ENCODE measurements at regions not wholly inside any gene's neighbourhood (a gene's known extent, or its start where the extent isn't known, plus 50 kb on each side); places are given as distances from the start of the nearest gene placed in this dataset.
A peak's percentile ranks its signal among the peaks of the same experiment; 100 is the strongest.
"Not testable (repeated sequence)": the region's sequence is repeated elsewhere in the genome, so short reads cannot be mapped to it uniquely, and the experiment has no call there.

DNA sequence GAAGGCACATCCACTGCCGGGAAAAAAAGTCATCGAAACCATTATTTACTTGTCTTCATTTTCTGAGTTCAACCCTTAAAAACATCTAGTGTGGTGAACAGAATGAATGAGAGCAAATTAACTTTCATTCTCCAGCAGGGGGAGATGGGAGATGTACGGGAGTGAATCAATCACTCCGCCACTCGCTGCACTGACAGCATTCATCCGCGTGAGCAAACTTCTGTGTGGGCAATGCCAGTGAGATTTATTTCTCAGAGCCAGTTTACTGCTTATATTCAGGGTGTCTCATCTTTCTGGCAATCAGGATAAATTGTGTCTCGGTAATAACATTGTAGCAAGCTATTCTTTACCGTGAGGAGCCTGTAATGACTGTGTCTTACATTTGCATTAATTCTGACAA lies 463.6 kb upstream of the MIS18BP1 start:
- DNase-seq (ENCODE audit: low read depth), result no peak

DNA sequence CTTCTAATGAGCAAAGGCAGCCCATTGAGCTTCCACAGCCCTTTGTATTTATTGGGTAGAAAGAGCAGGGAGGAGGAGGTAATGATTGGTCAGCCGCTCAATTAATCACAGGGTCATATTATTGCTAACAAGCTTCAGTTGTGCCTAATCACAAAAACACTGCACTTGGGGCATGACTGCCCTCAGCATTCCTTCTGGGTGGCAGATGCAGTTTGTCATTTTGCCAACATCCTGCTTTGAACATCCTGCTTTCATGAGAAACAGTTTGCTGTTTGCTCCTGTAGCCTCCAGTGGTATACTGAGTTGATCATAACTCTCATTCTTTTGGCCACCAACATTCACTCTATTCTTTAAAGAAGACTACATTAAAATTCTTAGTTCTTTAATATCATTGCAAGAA lies 462.9 kb upstream of the MIS18BP1 start:
- no peak for DNase-seq (ENCODE audit: low read depth)

DNA sequence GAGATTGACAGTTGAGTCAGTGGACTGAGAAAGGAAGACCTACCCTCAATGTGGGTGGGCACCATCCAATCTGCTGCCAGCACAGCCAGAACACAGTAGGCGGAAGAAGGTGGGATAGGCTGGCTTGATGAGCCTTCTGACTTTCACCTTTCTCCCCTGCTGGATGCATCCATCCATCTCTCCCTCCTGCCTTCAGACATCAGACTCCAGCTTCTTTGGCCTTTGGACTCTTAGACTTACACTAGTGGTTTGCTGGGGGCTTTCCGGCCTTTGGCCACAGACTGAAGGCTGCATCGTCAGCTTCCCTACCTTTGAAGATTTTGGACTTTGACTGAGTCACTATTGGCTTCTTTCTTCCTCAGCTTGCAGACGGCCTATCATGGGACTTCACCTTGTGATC lies 456.5 kb upstream of the MIS18BP1 start:
- DNase-seq (ENCODE audit: low read depth), result no peak

DNA sequence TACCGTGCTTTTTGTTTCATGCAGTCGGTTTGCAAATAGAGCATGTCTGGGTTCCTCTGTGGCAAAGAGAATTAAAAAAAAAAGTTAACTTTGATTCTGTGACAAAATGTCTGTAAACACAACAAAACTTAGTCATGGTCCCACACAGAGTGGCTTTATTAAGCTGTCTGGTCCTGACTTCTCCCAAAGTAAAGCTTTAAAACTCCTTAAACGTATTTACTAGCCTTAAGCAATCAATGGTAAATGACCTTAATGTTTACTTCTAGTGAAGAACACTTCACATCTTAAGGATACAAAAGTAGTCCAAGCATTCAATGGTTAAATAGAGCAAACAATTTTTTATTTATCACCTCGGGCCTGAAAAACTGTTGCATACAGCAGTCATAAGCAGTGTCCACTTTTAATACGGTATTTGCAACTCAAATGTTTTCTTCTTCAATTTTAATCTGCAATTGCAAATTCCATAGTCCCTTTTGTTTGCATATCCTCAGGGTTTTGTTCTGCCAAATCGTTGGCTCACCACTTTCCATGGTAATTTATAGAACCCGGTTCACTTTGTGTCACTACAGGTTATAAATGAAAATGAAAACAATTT lies 453.0 kb upstream of the MIS18BP1 start:
- DNase-seq (ENCODE audit: low read depth), result no peak

DNA sequence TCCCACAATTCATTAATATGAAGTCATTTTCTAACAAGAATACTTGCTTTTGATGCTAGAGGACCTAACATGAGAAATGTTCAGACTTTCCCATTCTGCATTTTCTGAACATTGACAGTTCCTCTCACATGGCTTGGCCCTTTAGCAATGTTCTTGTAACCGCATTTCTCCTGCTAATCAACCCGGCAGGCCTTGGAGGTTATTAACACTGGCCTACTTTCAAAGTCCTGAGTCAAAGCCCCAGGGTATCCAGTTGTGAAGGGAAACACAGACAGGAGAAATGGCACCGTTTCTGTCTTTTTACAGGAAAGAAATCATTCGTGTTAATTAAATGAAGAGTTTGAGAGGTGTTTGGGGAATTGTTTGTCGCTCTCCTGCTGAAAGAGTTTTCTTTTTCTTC lies 446.5 kb upstream of the MIS18BP1 start:
- no peak for DNase-seq (ENCODE audit: low read depth)

DNA sequence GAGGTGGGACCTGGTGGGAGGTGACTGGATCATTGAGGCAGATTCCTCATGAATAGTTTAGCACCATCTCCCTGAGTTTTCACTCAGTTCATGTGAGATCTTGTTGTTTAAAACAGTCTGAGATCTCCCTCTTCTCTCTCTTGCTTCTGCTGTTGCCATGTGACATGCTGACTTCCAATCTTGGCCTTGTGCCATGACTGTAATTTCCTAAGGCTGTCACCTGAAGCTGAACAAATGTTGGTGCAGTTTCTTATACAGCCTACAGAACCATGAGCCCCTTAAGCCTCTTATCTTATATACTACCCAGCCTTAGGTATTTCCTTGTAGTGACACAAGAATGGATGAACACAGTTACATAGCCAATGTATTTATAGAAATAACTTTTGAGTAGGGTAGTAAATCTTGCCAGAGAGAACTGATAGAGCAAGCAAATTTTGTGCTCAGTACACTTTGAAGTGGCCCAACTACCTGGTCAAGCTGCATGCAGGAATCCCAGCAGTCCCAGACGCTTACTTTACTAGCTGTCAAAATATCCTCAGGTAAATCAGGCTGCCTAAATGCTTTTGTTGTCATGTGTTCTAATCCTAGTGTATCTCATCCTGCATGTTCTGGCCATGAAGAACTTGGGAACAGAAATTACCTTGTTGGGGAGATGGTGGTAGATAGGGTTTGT lies 445.6 kb upstream of the MIS18BP1 start:
- no peak for DNase-seq (ENCODE audit: low read depth)

DNA sequence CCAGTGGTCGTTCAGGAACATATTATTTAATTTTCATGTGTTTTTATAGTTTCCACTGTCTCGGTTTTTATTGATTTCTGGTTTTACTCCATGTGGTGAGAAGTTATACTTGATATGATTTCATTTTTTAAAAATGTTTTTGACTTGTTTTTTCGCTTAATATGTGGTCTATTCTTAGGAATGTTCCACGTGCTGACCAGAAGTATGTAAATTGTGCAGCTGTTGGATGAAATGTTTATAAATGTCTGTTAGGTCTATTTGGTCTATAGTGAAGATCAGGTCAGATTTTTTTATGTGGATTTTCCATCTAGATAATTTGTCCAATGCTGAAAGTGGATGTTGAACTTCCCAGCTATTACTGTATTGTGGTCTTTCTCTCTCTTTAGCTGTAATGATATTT lies 433.8 kb upstream of the MIS18BP1 start:
- DNase-seq (ENCODE audit: low read depth), result no peak

DNA sequence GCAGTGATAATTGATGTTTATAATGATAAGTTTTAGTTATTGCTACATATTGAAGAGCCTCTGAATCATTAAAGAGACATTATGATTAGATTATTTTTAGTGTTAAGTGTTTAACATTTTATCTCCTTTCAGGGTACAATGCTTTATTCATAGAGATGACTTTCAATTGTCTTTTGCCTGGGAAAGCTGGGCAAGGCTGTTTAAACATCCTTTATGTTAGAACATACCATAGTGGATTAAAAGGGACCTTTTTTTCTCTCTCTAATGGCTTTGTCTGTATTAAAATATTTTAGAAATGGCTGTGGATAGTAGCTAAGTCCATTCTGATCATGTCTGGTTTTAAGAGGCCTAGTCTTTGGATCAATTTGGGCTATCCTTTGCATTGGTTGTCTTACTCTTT lies 427.5 kb upstream of the MIS18BP1 start:
- no peak for DNase-seq (ENCODE audit: low read depth)

DNA sequence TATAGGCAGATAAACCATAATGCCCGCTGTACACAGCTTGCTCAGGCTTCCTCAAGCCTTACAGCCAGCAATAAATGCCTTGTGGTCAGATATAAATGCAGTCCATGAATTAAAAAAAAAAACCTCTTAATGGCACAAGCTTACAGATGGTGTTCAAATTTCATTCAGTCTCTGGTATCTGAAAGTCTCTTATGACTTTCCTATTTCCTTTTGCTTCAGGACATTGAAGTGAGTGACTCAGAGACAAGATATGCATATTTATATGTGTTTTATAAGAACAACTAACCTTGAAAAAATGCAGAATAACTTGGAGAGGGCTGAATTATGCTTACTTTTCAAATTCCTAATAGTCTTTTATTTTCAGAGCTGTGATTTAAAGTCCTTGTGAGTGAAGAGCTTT lies 426.9 kb upstream of the MIS18BP1 start:
- peak; percentile 49 for DNase-seq (ENCODE audit: low read depth)

DNA sequence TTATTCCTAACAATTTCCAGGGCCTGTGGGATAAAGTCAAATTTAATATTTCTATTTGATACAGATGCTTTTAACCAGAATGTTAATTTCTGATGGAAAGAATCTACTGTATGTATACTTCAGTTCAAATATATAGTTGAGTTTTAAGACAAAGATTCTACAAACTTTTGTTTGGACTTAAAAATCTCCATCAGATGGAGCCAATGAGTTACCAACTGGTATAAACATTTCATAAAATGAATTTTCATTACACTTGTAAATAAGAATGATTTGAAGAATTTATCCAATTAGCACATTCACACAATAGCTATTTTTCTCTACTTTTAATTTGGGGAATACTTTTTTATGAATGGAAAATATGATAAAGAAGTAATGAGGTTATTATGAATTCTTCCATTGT lies 425.2 kb upstream of the MIS18BP1 start:
- no peak for DNase-seq (ENCODE audit: low read depth)

DNA sequence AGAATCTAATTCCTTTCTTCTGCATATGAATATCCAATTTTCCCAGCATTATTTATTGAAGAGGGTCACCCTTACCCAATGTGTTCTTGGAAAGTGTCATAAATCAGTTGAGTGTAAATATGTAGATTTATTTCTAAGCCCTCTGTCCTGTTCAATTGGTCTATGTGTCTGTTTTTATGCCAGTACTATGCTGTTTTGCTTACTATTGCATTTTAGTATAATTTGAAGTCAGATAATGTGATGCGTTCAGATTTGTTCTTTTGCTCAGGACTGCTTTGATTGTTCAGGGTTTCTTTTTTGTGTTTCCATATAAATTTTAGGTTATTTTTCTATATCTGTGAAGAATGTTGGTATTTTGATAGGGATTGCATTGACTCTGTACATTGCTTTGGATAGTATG lies 420.4 kb upstream of the MIS18BP1 start:
- DNase-seq (ENCODE audit: low read depth), result no peak

DNA sequence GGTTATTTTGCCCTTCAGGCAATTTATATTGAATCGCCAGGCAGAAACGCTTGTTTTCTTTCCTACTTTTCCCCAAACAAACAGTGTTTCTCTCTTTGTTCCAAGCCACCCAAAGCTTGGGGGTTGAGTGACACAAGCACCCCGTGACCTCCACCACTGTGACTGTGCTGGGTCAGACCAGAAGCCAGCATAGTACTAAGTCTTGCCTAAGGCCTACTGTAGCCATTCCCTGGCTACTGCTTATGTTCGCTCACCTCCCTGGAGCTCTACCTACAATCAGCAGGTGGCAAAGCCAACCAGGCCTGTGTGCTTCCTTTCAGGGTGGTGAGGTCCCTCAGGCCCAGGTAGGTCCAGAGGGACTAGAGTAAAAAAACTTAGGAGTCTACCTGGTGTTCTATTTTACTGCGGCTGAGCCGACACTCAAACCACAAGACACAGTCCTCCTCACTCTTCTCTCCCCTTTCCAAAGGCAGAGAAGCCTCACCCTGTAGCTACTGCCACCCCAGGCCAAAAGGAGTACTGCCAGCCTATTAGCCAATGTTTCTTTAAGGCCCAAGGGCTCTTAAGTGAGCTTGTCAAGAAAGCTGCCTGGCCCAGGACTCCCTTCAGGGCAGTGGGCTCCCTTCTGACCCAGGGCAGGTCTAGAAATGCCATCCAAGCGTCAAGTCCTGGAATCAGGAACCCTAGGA lies 411.8 kb upstream of the MIS18BP1 start:
- DNase-seq (ENCODE audit: low read depth), result no peak

DNA sequence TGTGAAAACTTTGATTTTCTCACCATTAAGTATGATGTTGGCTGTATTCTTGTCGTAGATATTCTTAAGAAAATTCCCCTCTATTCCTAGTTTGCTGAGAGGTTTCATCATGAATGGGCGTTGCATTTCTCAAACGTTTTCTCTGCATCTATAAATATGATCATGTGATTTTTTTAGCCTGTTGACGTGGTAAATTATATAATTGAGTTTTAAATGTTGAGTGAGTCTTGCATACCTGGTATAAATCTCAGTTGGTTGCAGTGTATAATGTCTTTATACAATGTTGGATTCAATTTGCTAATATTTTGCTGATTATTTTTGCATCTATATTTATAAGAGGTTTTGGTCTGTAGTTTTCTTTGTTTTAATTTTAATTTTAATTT lies 405.9 kb upstream of the MIS18BP1 start:
- no peak for DNase-seq (ENCODE audit: low read depth)

DNA sequence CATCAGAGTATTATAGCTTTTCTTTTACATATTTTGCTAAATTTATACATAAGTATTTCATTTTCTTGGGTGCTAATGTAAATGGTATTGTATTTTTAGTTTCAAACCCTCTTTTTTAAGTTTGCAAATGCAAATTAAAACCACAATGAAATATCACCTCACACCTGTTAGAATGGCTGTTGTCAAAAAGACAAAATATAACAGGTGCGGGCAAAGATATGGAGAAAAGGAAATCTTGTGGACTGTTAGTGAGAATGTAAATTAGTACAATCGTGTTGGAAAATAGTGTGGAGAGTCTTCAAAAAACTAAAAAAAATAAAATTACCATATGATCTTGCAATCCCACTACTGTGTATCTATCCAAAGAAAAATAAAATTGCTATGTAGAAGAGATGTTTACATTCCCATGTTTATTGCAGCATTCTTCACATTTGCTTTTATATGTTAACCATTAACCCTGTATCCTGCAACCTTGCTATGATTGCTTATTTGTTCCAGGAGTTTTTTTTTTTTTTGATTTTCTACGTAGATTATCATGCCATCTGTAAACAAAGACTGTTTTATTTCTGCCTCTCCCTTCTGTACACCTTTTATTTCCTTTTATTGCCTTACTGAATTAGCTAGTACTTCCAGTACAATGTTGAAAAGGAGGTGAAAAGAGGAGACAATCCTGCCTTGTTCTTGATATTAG lies 405.4 kb upstream of the MIS18BP1 start:
- no peak for DNase-seq (ENCODE audit: low read depth)

DNA sequence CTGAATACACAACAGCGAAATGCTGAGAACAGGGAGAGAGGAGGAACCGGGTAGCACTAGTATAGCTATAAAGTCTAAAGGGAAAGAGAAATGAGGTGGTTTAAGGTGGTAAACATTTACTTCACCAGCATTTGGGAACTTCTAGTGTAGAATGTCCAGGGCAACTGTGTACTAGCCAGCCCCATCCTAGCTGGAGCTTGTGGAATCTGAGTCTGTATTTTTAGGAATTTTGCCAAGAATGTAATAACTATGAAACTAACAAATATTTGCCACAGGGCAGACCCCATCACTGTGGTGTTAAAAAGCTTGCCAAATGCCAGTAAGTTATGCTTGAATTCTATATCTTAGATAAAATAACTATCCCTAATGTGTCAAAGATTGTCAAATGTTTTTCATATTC lies 398.9 kb upstream of the MIS18BP1 start:
- no peak for DNase-seq (ENCODE audit: low read depth)

DNA sequence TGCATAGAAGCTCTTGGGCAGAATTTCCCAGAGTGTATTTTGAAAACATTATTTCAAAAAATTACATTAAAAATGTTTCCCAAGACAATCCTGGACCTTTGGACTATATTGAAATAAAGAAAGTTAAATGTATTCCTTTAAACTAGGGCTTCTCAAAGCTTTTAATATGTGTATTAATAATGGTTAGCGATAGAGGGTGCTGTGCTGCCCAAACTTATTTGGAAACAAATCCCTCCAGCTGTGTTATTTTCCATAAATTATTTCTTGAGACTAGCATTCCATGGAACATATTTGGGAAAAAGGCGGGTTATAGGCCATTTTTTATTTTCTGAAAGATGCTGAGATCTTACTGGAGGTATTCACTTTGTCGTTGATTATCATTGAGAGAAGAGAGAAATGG lies 397.8 kb upstream of the MIS18BP1 start:
- no peak for DNase-seq (ENCODE audit: low read depth)

DNA sequence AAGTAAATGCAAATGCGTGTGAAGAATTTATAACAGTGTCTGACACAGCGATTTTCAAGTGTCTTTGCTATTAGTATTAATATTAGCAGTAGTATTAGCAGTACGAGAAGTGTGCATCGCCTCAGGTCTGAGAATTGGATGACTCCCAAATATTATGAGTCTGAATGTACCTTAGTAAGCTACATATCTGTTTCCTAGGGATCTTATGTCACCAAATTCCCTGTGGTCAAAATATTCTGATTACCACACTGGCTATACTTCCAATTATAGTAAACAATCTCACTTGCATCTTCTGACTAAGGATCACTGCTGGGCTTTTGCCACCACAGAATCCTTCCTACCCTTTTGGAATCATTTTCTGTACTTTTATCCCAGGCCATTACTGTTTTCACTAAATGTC lies 396.0 kb upstream of the MIS18BP1 start:
- DNase-seq (ENCODE audit: low read depth), result no peak

DNA sequence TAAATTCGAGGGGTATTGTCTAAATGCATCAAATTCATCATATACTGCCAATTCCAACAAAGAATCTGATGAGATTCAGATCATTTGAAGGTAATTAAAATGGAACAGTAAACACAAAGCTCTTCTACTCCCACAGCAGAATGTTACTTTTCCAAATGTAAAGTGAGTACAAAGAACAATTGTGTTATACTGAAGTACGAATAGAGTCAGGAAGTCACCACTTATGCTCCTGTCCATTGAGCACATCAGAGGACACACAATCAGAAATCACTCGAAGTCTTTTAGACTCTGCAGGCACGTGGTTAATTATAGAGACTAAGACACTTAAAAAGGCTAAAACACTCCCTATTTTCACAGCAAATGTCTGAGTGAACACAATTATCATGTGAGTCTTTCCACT lies 388.5 kb upstream of the MIS18BP1 start:
- DNase-seq (ENCODE audit: low read depth), result no peak

DNA sequence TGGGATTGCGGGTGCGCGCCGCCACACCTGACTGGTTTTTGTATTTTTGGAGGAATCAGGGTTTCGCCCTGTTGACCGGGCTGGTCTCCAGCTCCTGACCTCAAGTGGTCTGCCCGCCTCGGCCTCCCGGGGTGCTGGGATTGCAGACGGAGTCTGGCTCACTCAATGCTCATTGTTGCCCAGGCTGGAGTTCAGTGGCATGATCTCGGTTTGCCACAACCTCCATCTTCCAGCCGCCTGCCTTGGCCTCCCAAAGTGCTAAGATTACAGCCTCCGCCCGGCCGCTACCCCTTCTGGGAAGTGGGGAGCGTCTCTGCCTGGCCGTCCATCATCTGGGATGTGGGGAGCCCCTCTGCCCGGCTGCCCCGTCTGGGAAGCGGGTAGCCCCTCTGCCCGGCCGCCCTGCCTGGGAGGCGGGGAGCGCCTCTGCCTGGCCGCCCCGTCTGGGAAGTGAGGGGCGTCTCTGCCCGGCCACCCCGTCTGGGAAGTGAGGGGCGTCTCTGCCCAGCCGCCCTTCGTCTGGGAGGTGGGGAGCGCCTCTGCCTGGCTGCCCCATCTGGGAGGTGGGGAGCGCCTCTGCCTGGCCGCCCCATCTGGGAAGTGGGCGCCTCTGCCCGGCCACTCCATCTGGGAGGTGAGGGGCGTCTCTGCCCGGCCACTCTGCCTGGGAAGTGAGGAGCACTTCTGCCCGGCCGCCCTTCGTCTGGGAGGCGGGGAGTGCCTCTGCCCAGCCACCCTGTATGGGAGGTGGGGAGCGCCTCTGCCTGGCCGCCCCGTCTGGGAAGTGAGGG lies 381.8 kb upstream of the MIS18BP1 start:
- DNase-seq (ENCODE audit: low read depth), result not testable (repeated sequence)

DNA sequence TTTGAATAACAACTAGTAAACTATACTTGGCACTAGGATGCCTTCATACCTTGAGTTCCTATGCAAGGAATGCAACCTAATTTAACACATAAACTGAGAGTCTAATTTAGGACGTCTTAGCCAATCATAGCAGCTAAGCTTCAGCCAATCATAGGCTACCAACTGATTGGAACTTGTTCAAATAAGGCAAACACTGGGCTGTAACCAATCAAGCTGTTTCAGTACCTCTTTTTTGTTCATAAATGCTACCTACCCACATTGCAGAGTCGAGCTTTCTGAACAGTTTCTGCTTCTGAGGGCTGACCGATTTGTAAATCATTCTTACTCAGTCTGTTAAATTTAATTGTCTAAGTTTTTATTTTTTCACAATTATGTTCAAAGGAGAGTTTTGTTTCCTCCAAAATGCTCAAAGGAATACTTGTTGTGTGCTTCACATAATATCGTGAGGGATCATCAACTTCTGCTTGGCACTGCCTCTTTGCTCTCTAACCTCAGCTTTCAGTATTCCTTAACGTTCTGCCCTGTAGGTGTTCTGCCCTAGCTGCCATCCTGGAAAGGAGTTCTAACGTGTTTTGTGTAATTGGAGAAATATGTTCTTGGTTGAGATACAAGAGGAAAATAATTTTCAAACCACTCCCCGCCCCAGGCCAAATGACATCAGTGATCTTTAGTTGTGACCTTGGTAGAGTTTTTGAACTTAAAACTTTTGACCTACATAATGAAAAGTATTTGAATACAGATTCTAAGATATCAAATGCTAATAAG lies 380.4 kb upstream of the MIS18BP1 start:
- no peak for DNase-seq (ENCODE audit: low read depth)

DNA sequence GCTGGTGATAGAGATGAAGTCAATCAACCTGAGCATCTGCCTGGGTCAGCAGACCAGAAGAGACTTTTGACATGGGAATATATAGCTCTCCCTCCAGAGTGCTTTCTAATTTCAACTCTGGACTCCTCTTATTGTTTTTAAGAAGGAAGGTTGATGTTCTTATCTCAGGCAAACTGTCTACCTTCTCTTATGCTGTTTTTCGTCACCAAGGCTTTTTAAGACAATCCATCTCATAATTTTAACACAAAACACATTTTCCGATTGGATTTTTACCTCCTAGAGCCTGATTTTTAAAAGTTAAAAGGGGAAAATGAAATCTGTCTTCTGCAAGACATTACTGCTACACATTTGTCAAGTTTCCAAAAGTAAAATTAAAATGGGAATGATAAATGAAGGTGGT lies 368.7 kb upstream of the MIS18BP1 start:
- DNase-seq (ENCODE audit: low read depth), result no peak

DNA sequence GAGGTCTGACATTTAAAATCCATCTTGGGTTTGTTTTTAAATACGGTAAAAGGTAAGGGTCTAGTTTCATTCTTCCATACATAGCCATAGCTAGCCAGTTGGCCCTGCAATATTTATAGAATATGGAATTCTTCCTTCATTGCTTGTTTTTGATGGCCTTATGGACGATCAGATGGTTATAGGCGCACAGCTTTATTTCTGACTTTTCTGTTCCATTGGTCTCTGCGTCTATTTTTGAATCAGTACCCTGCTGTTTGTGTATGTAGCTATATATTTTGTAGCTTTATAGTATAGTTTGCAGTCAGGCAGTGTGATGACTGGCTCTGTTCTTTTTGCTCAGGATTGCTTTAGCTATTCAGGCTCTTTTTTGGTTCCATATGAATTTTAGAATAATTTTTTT lies 366.8 kb upstream of the MIS18BP1 start:
- no peak for DNase-seq (ENCODE audit: low read depth)

Data from GM04504 (cell line).